GM12872 (cell line): ENCODE measurements at regions not wholly inside any gene's neighbourhood (a gene's known extent, or its start where the extent isn't known, plus 50 kb on each side); places are given as distances from the start of the nearest gene placed in this dataset.

Source experiments
- CTCF ChIP-seq: IDR thresholded peaks from 3 replicates; pipeline ENCODE4 v1.5.1; 2011; ENCODE audit warnings: low read depth, mild to moderate bottlenecking, low read length, moderate library complexity; ENCODE audit not compliant: insufficient read depth

GRCh38 chr12:76290963-76291859 is 57.0 kb downstream of the BBS10 start:
- TF ChIP-seq CTCF, result no peak

GRCh38 chr12:76288218-76288617 is 60.0 kb downstream of the BBS10 start:
- TF ChIP-seq CTCF, result no peak

GRCh38 chr12:76284816-76285750 is 63.1 kb downstream of the BBS10 start:
- no peak for TF ChIP-seq CTCF

- TF ChIP-seq CTCF, result no peak
Observed at GRCh38 chr12:76282744-76283143, 65.5 kb downstream of the BBS10 start.

GRCh38 chr12:76277480-76277879 is 70.7 kb downstream of the BBS10 start:
- TF ChIP-seq CTCF, result no peak

- TF ChIP-seq CTCF, result no peak
Observed at GRCh38 chr12:76276499-76277151, 71.6 kb downstream of the BBS10 start.
